ENCODE measurements at regions not wholly inside any gene's neighbourhood (a gene's known extent, or its start where the extent isn't known, plus 50 kb on each side); places are given as distances from the start of the nearest gene placed in this dataset.

- FAIRE-seq = no peak
These were observed 87.4 kb upstream of the FZD10 start for GRCh38 chr12:130074661-130075406.

GRCh38 chr12:130075497-130076076 lies 86.7 kb upstream of the FZD10 start:
- no peak for FAIRE-seq

GRCh38 chr12:130076126-130076525 lies 86.1 kb upstream of the FZD10 start:
- FAIRE-seq = no peak

GRCh38 chr12:130076752-130077151 lies 85.5 kb upstream of the FZD10 start:
- no peak for FAIRE-seq

- no peak for FAIRE-seq
These were observed 83.4 kb upstream of the FZD10 start for GRCh38 chr12:130078852-130079251.

GRCh38 chr12:130079279-130079678 lies 83.0 kb upstream of the FZD10 start:
- no peak for FAIRE-seq

- no peak for FAIRE-seq
These were observed 82.1 kb upstream of the FZD10 start for GRCh38 chr12:130080205-130080604.

- no peak for FAIRE-seq
These were observed 81.0 kb upstream of the FZD10 start for GRCh38 chr12:130081117-130081805.

- FAIRE-seq = no peak
These were observed 79.3 kb upstream of the FZD10 start for GRCh38 chr12:130083002-130083401.

GRCh38 chr12:130083734-130084133 lies 78.5 kb upstream of the FZD10 start:
- no peak for FAIRE-seq

- no peak for FAIRE-seq
These were observed 77.9 kb upstream of the FZD10 start for GRCh38 chr12:130084359-130084758.

GRCh38 chr12:130086248-130086647 lies 76.0 kb upstream of the FZD10 start:
- no peak for FAIRE-seq

GRCh38 chr12:130086797-130087196 lies 75.5 kb upstream of the FZD10 start:
- FAIRE-seq = no peak

- FAIRE-seq = no peak
These were observed 75.0 kb upstream of the FZD10 start for GRCh38 chr12:130087222-130087621.

- no peak for FAIRE-seq
These were observed 73.8 kb upstream of the FZD10 start for GRCh38 chr12:130088504-130088903.

- no peak for FAIRE-seq
These were observed 71.7 kb upstream of the FZD10 start for GRCh38 chr12:130090542-130090941.

GRCh38 chr12:130093380-130093779 lies 68.9 kb upstream of the FZD10 start:
- FAIRE-seq = no peak

GRCh38 chr12:130097342-130097741 lies 64.9 kb upstream of the FZD10 start:
- FAIRE-seq = no peak

GRCh38 chr12:130097798-130098255 lies 64.4 kb upstream of the FZD10 start:
- no peak for FAIRE-seq

- no peak for FAIRE-seq
These were observed 63.8 kb upstream of the FZD10 start for GRCh38 chr12:130098301-130099005.

GRCh38 chr12:130100634-130101362 lies 61.5 kb upstream of the FZD10 start:
- no peak for FAIRE-seq

GRCh38 chr12:130101370-130101769 lies 60.9 kb upstream of the FZD10 start:
- no peak for FAIRE-seq

GRCh38 chr12:130102266-130102665 lies 60.0 kb upstream of the FZD10 start:
- FAIRE-seq = no peak

All from islet of Langerhans (tissue), 1 donor.